ENCODE measurements at regions not wholly inside any gene's neighbourhood (a gene's known extent, or its start where the extent isn't known, plus 50 kb on each side); places are given as distances from the start of the nearest gene placed in this dataset.

DNA sequence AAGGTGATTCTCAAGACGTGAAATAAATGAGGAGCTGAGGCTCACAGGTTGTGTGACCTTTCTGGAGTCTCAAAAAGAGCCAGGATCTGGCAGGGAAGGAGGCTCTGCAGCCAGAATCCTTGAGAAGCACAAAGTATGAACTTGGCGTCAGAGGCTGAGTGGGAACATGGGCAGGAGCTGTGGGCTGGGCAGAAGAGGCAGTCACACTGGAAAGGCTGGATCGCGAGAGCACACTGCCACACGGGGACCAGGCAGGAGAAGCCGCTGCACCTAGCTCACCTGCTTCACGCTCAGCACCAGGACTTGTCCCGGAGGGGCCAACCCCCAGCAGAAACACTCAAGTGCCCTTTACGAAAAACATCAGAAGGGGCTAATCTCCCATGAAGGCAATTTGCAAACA lies 535.0 kb downstream of the TNS3 start:
- H3K56ac ChIP-seq (replicated peaks; ENCODE audit: insufficient read length, low read depth, low read length), result no peak overlapping the region
- DNase-seq (ENCODE audit: low read depth in 1 of 2, low spot score in 2 of 2) (no peak), FAIRE-seq (no peak)
- no peak overlapping the region for H4K91ac ChIP-seq (replicated peaks; ENCODE audit: insufficient read length, low read length)
- no peak overlapping the region for H2BK12ac ChIP-seq (ENCODE audit: low read depth, low read length)
- no peak overlapping the region for H3K27ac ChIP-seq (ENCODE audit: low read depth, low read length)
- H2AFZ ChIP-seq (ENCODE audit: low read length), result 0 out of 2 replicates have a peak overlapping the region, but pooled peaks have one; percentile 68
- no peak overlapping the region for H3K4me2 ChIP-seq (ENCODE audit: insufficient read depth in 1 of 2, low read depth in 2 of 2, low read length in 2 of 2)
- no peak overlapping the region for H4K8ac ChIP-seq (ENCODE audit: extremely low read depth, insufficient read depth, low read length)
- WGBS, 2 experiments (ENCODE audit: extremely low coverage in 1 of 2, insufficient coverage in 1 of 2, insufficient read length in 1 of 2, insufficient replicate concordance in 2 of 2, low coverage in 1 of 2, low lambda C conversion rate in 2 of 2, missing lambda C conversion rate in 1 of 2), result 88% methylated on average over 9 of the region's 9 CpGs; no CpG with 5 or more reads in 1 of the 2 experiments
- no peak overlapping the region for H2AK5ac ChIP-seq (ENCODE audit: low read depth, low read length)
- no peaks in the 10 kb centered on the region for H4K20me1 ChIP-seq (replicated peaks in 1 of 2; ENCODE audit: control insufficient read depth in 1 of 2, insufficient read depth in 2 of 2, low read length in 2 of 2)
- peaks cover 0 to 2% (median 0%) of the 10 kb centered on the region in 4 experiments; a peak in 1 of 7 replicates for H3K4me1 ChIP-seq (replicated peaks in 1 of 4; ENCODE audit: control insufficient read depth in 3 of 4, insufficient read depth in 4 of 4, low read length in 3 of 4)
- H3K4me3 ChIP-seq (ENCODE audit: extremely low read depth in 1 of 4, insufficient read depth in 2 of 4, low read depth in 3 of 4, low read length in 4 of 4), result no peak overlapping the region
- H3K9ac ChIP-seq (replicated peaks in 1 of 4; ENCODE audit: extremely low read depth in 1 of 4, low read depth in 3 of 4, low read length in 3 of 4), result no peak overlapping the region
- peaks cover 0 to 4% (median 1%) of the 10 kb centered on the region in 4 experiments; a peak in 2 of 7 replicates for H3K27me3 ChIP-seq (replicated peaks in 1 of 4; ENCODE audit: control insufficient read depth in 3 of 4, extremely low read depth in 1 of 4, insufficient read depth in 3 of 4, low read length in 3 of 4)
- H3K23me2 ChIP-seq (ENCODE audit: low read depth, low read length), result no peaks in the 10 kb centered on the region
- H4K5ac ChIP-seq (ENCODE audit: insufficient read length, low read depth, low read length), result no peak overlapping the region
- H3K14ac ChIP-seq (ENCODE audit: insufficient read length), result no peak overlapping the region
- POLR2A ChIA-PET (ENCODE audit: partially characterized antibody), result no interaction called here
- no peak overlapping the region for H2BK15ac ChIP-seq (ENCODE audit: low read length)
- no peaks in the 10 kb centered on the region for H3K79me1 ChIP-seq (ENCODE audit: low read depth, low read length)
- no peak overlapping the region for H2BK120ac ChIP-seq (replicated peaks; ENCODE audit: low read depth, low read length)
- H2BK5ac ChIP-seq (ENCODE audit: low read depth, low read length), result no peak overlapping the region
- H2BK20ac ChIP-seq (ENCODE audit: low read length), result no peak overlapping the region
- CTCF ChIA-PET (ENCODE audit: partially characterized antibody), result interaction anchor here (0.9 to 1.1 kb wide), 4 partner anchors 46 to 269 kb away, joined by 3 to 4 read pairs (median 3); no protein-coding TSS in a partner anchor
- TF ChIP-seq ZNF274 (IDR thresholded peaks at IDR 0.05; ENCODE audit: borderline replicate concordance, extremely low read depth, low read length), result no peak
- peak in 1 of 2 experiments; percentile 10; a peak in 1 of 4 replicates for TF ChIP-seq RAD21 (IDR thresholded peaks at IDR 0.05 in 1 of 2, conservative IDR thresholded peaks at IDR 0.05 in 1 of 2; ENCODE audit: low read depth in 2 of 2, low read length in 2 of 2)
- TF ChIP-seq, protein P1, sequence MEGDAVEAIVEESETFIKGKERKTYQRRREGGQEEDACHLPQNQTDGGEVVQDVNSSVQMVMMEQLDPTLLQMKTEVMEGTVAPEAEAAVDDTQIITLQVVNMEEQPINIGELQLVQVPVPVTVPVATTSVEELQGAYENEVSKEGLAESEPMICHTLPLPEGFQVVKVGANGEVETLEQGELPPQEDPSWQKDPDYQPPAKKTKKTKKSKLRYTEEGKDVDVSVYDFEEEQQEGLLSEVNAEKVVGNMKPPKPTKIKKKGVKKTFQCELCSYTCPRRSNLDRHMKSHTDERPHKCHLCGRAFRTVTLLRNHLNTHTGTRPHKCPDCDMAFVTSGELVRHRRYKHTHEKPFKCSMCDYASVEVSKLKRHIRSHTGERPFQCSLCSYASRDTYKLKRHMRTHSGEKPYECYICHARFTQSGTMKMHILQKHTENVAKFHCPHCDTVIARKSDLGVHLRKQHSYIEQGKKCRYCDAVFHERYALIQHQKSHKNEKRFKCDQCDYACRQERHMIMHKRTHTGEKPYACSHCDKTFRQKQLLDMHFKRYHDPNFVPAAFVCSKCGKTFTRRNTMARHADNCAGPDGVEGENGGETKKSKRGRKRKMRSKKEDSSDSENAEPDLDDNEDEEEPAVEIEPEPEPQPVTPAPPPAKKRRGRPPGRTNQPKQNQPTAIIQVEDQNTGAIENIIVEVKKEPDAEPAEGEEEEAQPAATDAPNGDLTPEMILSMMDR (IDR thresholded peaks at IDR 0.05; ENCODE audit: control extremely low read depth in 1 of 3, insufficient read depth in 1 of 3, low read depth in 1 of 3, low read length in 3 of 3), result peak in 1 of 3 experiments; percentile 0; a peak in 1 of 4 replicates
- no peaks in the 10 kb centered on the region for H3K36me3 ChIP-seq (ENCODE audit: control insufficient read depth in 2 of 4, insufficient read depth in 4 of 4, low read length in 3 of 4)
- no peak overlapping the region for H3K4ac ChIP-seq (replicated peaks; ENCODE audit: insufficient read length, low read depth, low read length)
- no peaks in the 10 kb centered on the region for H3K9me3 ChIP-seq (ENCODE audit: insufficient read depth in 2 of 2, low read depth in 1 of 2, low read length in 1 of 2)
- no peak overlapping the region for H3K23ac ChIP-seq (ENCODE audit: insufficient read length)
- no peak overlapping the region for H3K18ac ChIP-seq (ENCODE audit: extremely low read depth, low read length)
- H3K79me2 ChIP-seq (ENCODE audit: control insufficient read depth in 1 of 2, insufficient read depth in 2 of 2, low read length in 2 of 2), result no peaks in the 10 kb centered on the region

Data from H1 (cell line).